Heart left ventricle (tissue), 16 donors: ENCODE measurements at regions not wholly inside any gene's neighbourhood (a gene's known extent, or its start where the extent isn't known, plus 50 kb on each side); places are given as distances from the start of the nearest gene placed in this dataset.
A peak's percentile ranks its signal among the peaks of the same experiment; 100 is the strongest.

Source experiments
- ATAC-seq, 4 donors: fragments of 200-7000 bp; cut with Tn5 transposase; one replicate each; pipeline ENCODE4 v1.9.1; 2020 to 2022; ENCODE audit warnings: moderate library complexity in 4 of 4, mild to moderate bottlenecking in 3 of 4, moderate number of reproducible peaks in 1 of 4
- DNase-seq, 5 donors: peaks; one replicate each; pipeline ENCODE4 v3.0.0-alpha.2; 2020
- H3K27ac ChIP-seq, 12 donors: fragments of 200-600 bp; sonication (generic) in 4 of 12; one replicate each; pipeline versions ENCODE4 v1.5.0 to v1.8.0; 2016 to 2022; ENCODE audit warnings: mild to moderate bottlenecking in 2 of 12
- H3K27me3 ChIP-seq, 9 donors: fragments of 200-600 bp; sonication (generic) in 2 of 9; one replicate each; pipeline versions ENCODE4 v1.5.1 to v1.8.0; 2016 to 2022; ENCODE audit warnings: mild to moderate bottlenecking in 3 of 9
- H3K36me3 ChIP-seq, 9 donors: fragments of 200-600 bp; sonication (generic) in 2 of 9; one replicate each; pipeline versions ENCODE4 v1.5.0 to v1.8.0; 2018 to 2022; ENCODE audit warnings: mild to moderate bottlenecking in 2 of 9
- H3K4me1 ChIP-seq, 12 donors: fragments of 200-600 bp; sonication (generic) in 4 of 12; one replicate each; pipeline versions ENCODE4 v1.5.0 to v1.8.0; 2016 to 2022; ENCODE audit warnings: mild to moderate bottlenecking in 3 of 12
- H3K4me3 ChIP-seq, 12 donors: fragments of 200-600 bp; sonication (generic) in 4 of 12; one replicate each; pipeline versions ENCODE4 v1.5.0 to v1.8.0; 2017 to 2022; ENCODE audit warnings: mild to moderate bottlenecking in 9 of 12, moderate library complexity in 4 of 12
- H3K9me3 ChIP-seq, 12 donors: fragments of 200-600 bp; sonication (generic) in 4 of 12; one replicate each; pipeline versions ENCODE4 v1.5.0 to v1.8.0; 2016 to 2022; ENCODE audit warnings: mild to moderate bottlenecking in 1 of 12
- CTCF ChIP-seq, 12 donors: fragments of 200-600 bp; sonication (generic) in 4 of 12; IDR thresholded peaks; one replicate each; pipeline versions ENCODE4 v1.5.0 to v1.8.0; 2018 to 2022; ENCODE audit warnings: antibody characterized with exemption in 12 of 12, mild to moderate bottlenecking in 5 of 12
- POLR2A ChIP-seq, 2 donors: fragments of 450-650 bp; IDR thresholded peaks; one replicate each; pipeline ENCODE4 v1.6.1; 2017; ENCODE audit warnings: antibody characterized with exemption in 2 of 2, mild to moderate bottlenecking in 2 of 2, moderate library complexity in 2 of 2
- WGBS, 4 donors: extraction: QIAGEN DNeasy Blood & Tissue Kit in 2 of 4; methylation state at CpG; one replicate each; pipeline versions ENCODE4 v1.1.5 to v1.1.7; 2013 to 2018; 5-methylcytosine and 5-hydroxymethylcytosine counted together
- intact Hi-C, 10 donors: fragments of 100-400 bp; cut with DNase I; formaldehyde crosslinking; loops; one replicate each; pipeline versions ENCODE4 v1.11.1 to v1.14.2; 2022
- donor health status: ischemic (EF 13 %, LVEDD 7.1; RV severe dilation, severe dysfunction).
- donor health status: healthy with polysubstance abuse.
- donor health status: DM: no; HTN: yes; CAD: no.
- donor health status: DM: no; HTN: no; CAD: no.
- donor health status: ischemic (EF 25% LVEDD 6.9; RV normal size, moderate dysfunction).
- donor health status: ischemic (EF 25% LVEDD 5.7; RV mildly dilated, moderate dysfunction).
- donor health status: healthy.
- donor health status: DM: yes; HTN: yes; CAD: no.
- donor health status: ischemic (EF 35%, LVEDD 5.7; RV mildly dilated, moderate dysfunction).
- donor health status: nonischemic (EF 11% LVEDD 7.7; RV severe dilation, severe dysfunction).
- donor health status: DM: yes; HTN: yes; CAD: no.
- donor health status: PGD.
- donor health status: ischemic (EF 29% LVEDD 5.4; RV normal size, mild dysfunction).
- donor health status: nonischemic (EF 23%, LVEDD 6.1; RV moderate dilation, normal function).

GRCh38 chr7:131689662-131690234, 133.3 kb upstream of the PODXL start:
- Histone ChIP-seq H3K27ac (no peak overlapping the region), H3K36me3 (no peaks in the 10 kb centered on the region), H3K4me1 (peaks cover 0 to 19% (median 6%) of the 10 kb centered on the region in 12 donors), H3K4me3 (no peak overlapping the region), H3K9me3 (no peaks in the 10 kb centered on the region), H3K27me3 (peaks cover 0 to 41% (median 18%) of the 10 kb centered on the region in 9 donors)
- no peak for TF ChIP-seq CTCF (IDR thresholded peaks at IDR 0.05)
- TF ChIP-seq POLR2A (IDR thresholded peaks at IDR 0.05): no peak
- DNase-seq: no peak
- 81 to 84% (median 82%) methylated on average over 15 to 19 of the region's 19 CpGs for WGBS, 4 donors
- no peak for ATAC-seq
- intact Hi-C loops: loop anchor here in 8 of 10 donors (5.0 to 10.0 kb wide), 7 partner anchors 155 to 895 kb away; no protein-coding TSS in a partner anchor

GRCh38 chr7:131688738-131689661, 132.6 kb upstream of the PODXL start:
- 48 to 62% (median 57%) methylated on average over 11 to 12 of the region's 12 CpGs for WGBS, 4 donors
- peaks cover 0 to 41% (median 18%) of the 10 kb centered on the region in 9 donors for H3K27me3 ChIP-seq

GRCh38 chr7:131687296-131687695, 130.9 kb upstream of the PODXL start:
- peaks cover 0 to 17% (median 6%) of the 10 kb centered on the region in 12 donors for H3K4me1 ChIP-seq
- no peaks in the 10 kb centered on the region for H3K9me3 ChIP-seq
- H3K36me3 ChIP-seq: no peaks in the 10 kb centered on the region
- H3K27me3 ChIP-seq: peaks cover 0 to 36% (median 9%) of the 10 kb centered on the region in 9 donors
- ATAC-seq (no peak), DNase-seq (no peak)
- TF ChIP-seq POLR2A (IDR thresholded peaks at IDR 0.05) (no peak), CTCF (IDR thresholded peaks at IDR 0.05) (no peak)
- 48 to 51% (median 48%) methylated on average over 9 of the region's 9 CpGs for whole genome bisulfite sequencing, 4 donors
- H3K4me3 ChIP-seq: no peak overlapping the region
- H3K27ac ChIP-seq: no peak overlapping the region
- intact Hi-C loops: loop anchor here in 4 of 10 donors (5.0 to 10.0 kb wide), 4 partner anchors 158 to 898 kb away; no protein-coding TSS in a partner anchor

More at GRCh38 chr7:131688738-131689661, 132.6 kb upstream of the PODXL start:
- Histone ChIP-seq H3K9me3 (no peaks in the 10 kb centered on the region), H3K4me3 (no peak overlapping the region), H3K4me1 (peaks cover 0 to 19% (median 6%) of the 10 kb centered on the region in 12 donors), H3K36me3 (no peaks in the 10 kb centered on the region), H3K27ac (no peak overlapping the region)
- TF ChIP-seq CTCF (IDR thresholded peaks at IDR 0.05) (peak; percentile 90 to 96 (median 93)), POLR2A (IDR thresholded peaks at IDR 0.05) (no peak)
- ATAC-seq: peak; percentile 58 to 74 (median 70)
- DNase-seq: peak; percentile 56 to 73 (median 62)
- intact Hi-C loops: loop anchor here in 4 of 10 donors (5.0 to 10.0 kb wide), 4 partner anchors 156 to 896 kb away; no protein-coding TSS in a partner anchor

- no peaks in the 10 kb centered on the region for H3K9me3 ChIP-seq
Measured at GRCh38 chr7:131686833-131687232, 130.4 kb upstream of the PODXL start.

More at GRCh38 chr7:131686833-131687232, 130.4 kb upstream of the PODXL start:
- no peak overlapping the region for H3K4me3 ChIP-seq
- H3K4me1 ChIP-seq: peaks cover 0 to 12% (median 3%) of the 10 kb centered on the region in 12 donors
- H3K27ac ChIP-seq: no peak overlapping the region
- no peak for DNase-seq
- TF ChIP-seq CTCF (IDR thresholded peaks at IDR 0.05) (no peak), POLR2A (IDR thresholded peaks at IDR 0.05) (no peak)
- H3K36me3 ChIP-seq: no peaks in the 10 kb centered on the region
- no peak for ATAC-seq
- peaks cover 0 to 31% (median 6%) of the 10 kb centered on the region in 9 donors for H3K27me3 ChIP-seq
- intact Hi-C loops: loop anchor here in 4 of 10 donors (5.0 to 10.0 kb wide), 4 partner anchors 158 to 898 kb away; no protein-coding TSS in a partner anchor
